Mesenchymal stem cell (in vitro differentiated cells and primary cell): ENCODE measurements at regions not wholly inside any gene's neighbourhood (a gene's known extent, or its start where the extent isn't known, plus 50 kb on each side); places are given as distances from the start of the nearest gene placed in this dataset.

ENCODE experiments used
- DNase-seq: peaks from one replicate; pipeline ENCODE4 v3.0.0-alpha.2; 2013
- H2AFZ ChIP-seq: one replicate; pipeline ENCODE4 v1.6.1; 2013; ENCODE audit warnings: low read depth, mild to moderate bottlenecking, control low read depth, inconsistent platforms, low read length, moderate library complexity
- H2AK5ac ChIP-seq: 2 replicates; pipeline ENCODE4 v1.6.1; 2013; ENCODE audit warnings: low read length, moderate library complexity, mild to moderate bottlenecking, inconsistent platforms; ENCODE audit not compliant: severe bottlenecking
- H2BK120ac ChIP-seq: one replicate; pipeline ENCODE4 v1.6.1; 2013; ENCODE audit warnings: low read depth, mild to moderate bottlenecking, inconsistent platforms, low read length, moderate library complexity
- H2BK12ac ChIP-seq, 2 experiments: one replicate each; pipeline ENCODE4 v1.6.1; 2013; ENCODE audit warnings: inconsistent platforms in 2 of 2, low read length in 2 of 2, mild to moderate bottlenecking in 2 of 2, moderate library complexity in 2 of 2, control low read depth in 1 of 2
- H2BK15ac ChIP-seq: one replicate; pipeline ENCODE4 v1.6.1; 2013; ENCODE audit warnings: mild to moderate bottlenecking, low read depth, inconsistent platforms; ENCODE audit not compliant: poor library complexity, severe bottlenecking
- H2BK5ac ChIP-seq: 2 replicates; pipeline ENCODE4 v1.6.1; 2013; ENCODE audit warnings: low read depth, mild to moderate bottlenecking, low read length, control low read depth, inconsistent platforms; ENCODE audit not compliant: poor library complexity, severe bottlenecking
- H3K14ac ChIP-seq, 2 experiments: one replicate each; pipeline ENCODE4 v1.6.1; 2013; ENCODE audit warnings: inconsistent platforms in 2 of 2, low read length in 2 of 2, control low read depth in 1 of 2, mild to moderate bottlenecking in 1 of 2, moderate library complexity in 1 of 2
- H3K18ac ChIP-seq, 2 experiments: one replicate each; pipeline ENCODE4 v1.6.1; 2013; ENCODE audit warnings: inconsistent platforms in 2 of 2, low read length in 2 of 2, control low read depth in 1 of 2, low read depth in 1 of 2, mild to moderate bottlenecking in 1 of 2
- H3K23ac ChIP-seq, 2 experiments: one replicate each; pipeline ENCODE4 v1.6.1; 2013; ENCODE audit warnings: inconsistent platforms in 2 of 2, low read length in 2 of 2, mild to moderate bottlenecking in 2 of 2, moderate library complexity in 2 of 2, control low read depth in 1 of 2
- H3K27ac ChIP-seq: 2 replicates; pipeline ENCODE4 v1.5.1; 2013; ENCODE audit warnings: mild to moderate bottlenecking, moderate library complexity, low read length, control low read depth, inconsistent platforms; ENCODE audit not compliant: poor library complexity, severe bottlenecking
- H3K27me3 ChIP-seq, 2 experiments: 2 replicates each; pipeline versions ENCODE4 v1.6.1 to v1.7.0; 2013; ENCODE audit warnings: low read length in 2 of 2, mild to moderate bottlenecking in 2 of 2, moderate library complexity in 2 of 2, control low read depth in 1 of 2, inconsistent platforms in 1 of 2; ENCODE audit not compliant: control insufficient read depth in 1 of 2, insufficient read depth in 1 of 2
- H3K36me3 ChIP-seq, 2 experiments: 2 replicates each; pipeline versions ENCODE4 v1.6.1 to v1.7.0; 2013; ENCODE audit warnings: low read length in 2 of 2, control low read depth in 1 of 2, inconsistent platforms in 1 of 2, low read depth in 1 of 2, mild to moderate bottlenecking in 1 of 2; ENCODE audit not compliant: insufficient read depth in 2 of 2, control insufficient read depth in 1 of 2
- H3K4ac ChIP-seq, 2 experiments: one replicate each; pipeline ENCODE4 v1.6.1; 2013; ENCODE audit warnings: inconsistent platforms in 2 of 2, low read length in 2 of 2, mild to moderate bottlenecking in 2 of 2, moderate library complexity in 2 of 2, control low read depth in 1 of 2, low read depth in 1 of 2
- H3K4me1 ChIP-seq: 2 replicates; pipeline ENCODE4 v1.6.1; 2013; ENCODE audit warnings: low read depth, low read length, control low read depth; ENCODE audit not compliant: control insufficient read depth, insufficient read depth
- H3K4me2 ChIP-seq: 2 replicates; pipeline ENCODE4 v1.6.1; 2013; ENCODE audit warnings: low read length, mild to moderate bottlenecking, inconsistent platforms; ENCODE audit not compliant: poor library complexity, severe bottlenecking
- H3K4me3 ChIP-seq, 2 experiments: 2 replicates each; pipeline versions ENCODE4 v1.5.1 to v1.7.0; 2013; ENCODE audit warnings: low read length in 2 of 2, mild to moderate bottlenecking in 2 of 2, control low read depth in 1 of 2, low read depth in 1 of 2; ENCODE audit not compliant: insufficient read depth in 1 of 2
- H3K79me1 ChIP-seq: replicated peaks from 2 replicates; pipeline ENCODE4 v1.6.1; 2013; ENCODE audit warnings: mild to moderate bottlenecking, control low read depth, low read length, inconsistent platforms; ENCODE audit not compliant: poor library complexity, severe bottlenecking
- H3K9ac ChIP-seq: 2 replicates; pipeline ENCODE4 v1.7.0; 2013; ENCODE audit warnings: mild to moderate bottlenecking, low read length, moderate library complexity
- H3K9me3 ChIP-seq: 2 replicates; pipeline ENCODE4 v1.7.0; 2013; ENCODE audit warnings: mild to moderate bottlenecking, low read length; ENCODE audit not compliant: control insufficient read depth
- H4K8ac ChIP-seq: one replicate; pipeline ENCODE4 v1.6.1; 2013; ENCODE audit warnings: inconsistent platforms, mild to moderate bottlenecking, low read length, moderate library complexity
- H4K91ac ChIP-seq: one replicate; pipeline ENCODE4 v1.6.1; 2013; ENCODE audit warnings: mild to moderate bottlenecking, low read length, inconsistent platforms
- whole genome bisulfite sequencing: methylation state at CpG from one replicate; pipeline ENCODE4 v1.1.7; 2013; ENCODE audit warnings: mixed read lengths; 5-methylcytosine and 5-hydroxymethylcytosine counted together

- 99% methylated on average over 5 of the region's 6 CpGs for whole genome bisulfite sequencing
- Histone ChIP-seq H3K23ac (no peak overlapping the region), H3K4me1 (no peaks in the 10 kb centered on the region)
Observed at GRCh38 chr4:133003169-133003568, 145.9 kb upstream of the PCDH10 start.

GRCh38 chr4:133014473-133015135 lies 134.5 kb upstream of the PCDH10 start:
- H2AK5ac ChIP-seq = no peak overlapping the region
- 70% methylated on average over 3 of the region's 3 CpGs for WGBS

More at GRCh38 chr4:133003169-133003568, 145.9 kb upstream of the PCDH10 start:
- no peak overlapping the region for H2AFZ ChIP-seq
- H3K4ac ChIP-seq = no peak overlapping the region
- H3K4me2 ChIP-seq = no peak overlapping the region
- H2AK5ac ChIP-seq = no peak overlapping the region
- no peak overlapping the region for H2BK12ac ChIP-seq
- no peak overlapping the region for H4K8ac ChIP-seq
- H2BK5ac ChIP-seq = no peak overlapping the region
- H3K27ac ChIP-seq = no peak overlapping the region
- no peak overlapping the region for H3K4me3 ChIP-seq
- no peak for DNase-seq
- no peaks in the 10 kb centered on the region for H3K79me1 ChIP-seq
- peaks cover 30% of the 10 kb centered on the region for H3K9me3 ChIP-seq
- no peak overlapping the region for H2BK15ac ChIP-seq
- H3K9ac ChIP-seq = no peak overlapping the region
- H3K27me3 ChIP-seq = no peaks in the 10 kb centered on the region
- no peak overlapping the region for H4K91ac ChIP-seq
- no peak overlapping the region for H3K18ac ChIP-seq
- H3K36me3 ChIP-seq = no peaks in the 10 kb centered on the region
- no peak overlapping the region for H2BK120ac ChIP-seq
- no peak overlapping the region for H3K14ac ChIP-seq

GRCh38 chr4:133045288-133045687 lies 103.8 kb upstream of the PCDH10 start:
- no peak overlapping the region for H3K4me2 ChIP-seq
- H2BK120ac ChIP-seq = no peak overlapping the region
- no peak overlapping the region for H3K27ac ChIP-seq
- no peak overlapping the region for H3K18ac ChIP-seq
- no peaks in the 10 kb centered on the region for H3K36me3 ChIP-seq
- no peak for DNase-seq
- no peak overlapping the region for H2BK15ac ChIP-seq
- no peak overlapping the region for H2AK5ac ChIP-seq
- no peaks in the 10 kb centered on the region for H3K4me1 ChIP-seq
- H3K9me3 ChIP-seq = peaks cover 38% of the 10 kb centered on the region
- no peak overlapping the region for H3K4ac ChIP-seq
- H2BK5ac ChIP-seq = no peak overlapping the region
- WGBS = no CpG with 5 or more reads among the region's 1 CpG
- no peaks in the 10 kb centered on the region for H3K27me3 ChIP-seq
- H3K79me1 ChIP-seq = no peaks in the 10 kb centered on the region
- H3K23ac ChIP-seq = no peak overlapping the region
- no peak overlapping the region for H3K14ac ChIP-seq
- H3K4me3 ChIP-seq = no peak overlapping the region
- no peak overlapping the region for H3K9ac ChIP-seq
- H4K91ac ChIP-seq = no peak overlapping the region
- no peak overlapping the region for H4K8ac ChIP-seq
- no peak overlapping the region for H2BK12ac ChIP-seq
- no peak overlapping the region for H2AFZ ChIP-seq

More at GRCh38 chr4:133014473-133015135, 134.5 kb upstream of the PCDH10 start:
- Histone ChIP-seq H3K4ac (no peak overlapping the region), H2BK15ac (no peak overlapping the region), H3K9ac (no peak overlapping the region), H3K27ac (no peak overlapping the region), H3K4me2 (no peak overlapping the region), H4K91ac (no peak overlapping the region), H3K4me1 (no peaks in the 10 kb centered on the region), H2BK12ac (no peak overlapping the region), H3K4me3 (no peak overlapping the region), H3K36me3 (no peaks in the 10 kb centered on the region), H2AFZ (no peak overlapping the region), H2BK120ac (no peak overlapping the region), H3K9me3 (peaks cover 3% of the 10 kb centered on the region), H3K14ac (no peak overlapping the region), H3K27me3 (no peaks in the 10 kb centered on the region), H4K8ac (no peak overlapping the region), H3K23ac (no peak overlapping the region), H2BK5ac (no peak overlapping the region), H3K18ac (no peak overlapping the region), H3K79me1 (no peaks in the 10 kb centered on the region)
- peak; percentile 19 for DNase-seq

- no peaks in the 10 kb centered on the region for H3K36me3 ChIP-seq
- H3K18ac ChIP-seq = no peak overlapping the region
- H3K23ac ChIP-seq = no peak overlapping the region
- no peak overlapping the region for H3K4me3 ChIP-seq
- no peak overlapping the region for H2AK5ac ChIP-seq
- H3K27me3 ChIP-seq = no peaks in the 10 kb centered on the region
- H2AFZ ChIP-seq = no peak overlapping the region
- H4K8ac ChIP-seq = no peak overlapping the region
- H3K4me1 ChIP-seq = no peaks in the 10 kb centered on the region
- H3K9me3 ChIP-seq = peaks cover 39% of the 10 kb centered on the region
- WGBS = 86% methylated on average over 4 of the region's 4 CpGs
- no peak overlapping the region for H3K4ac ChIP-seq
- H4K91ac ChIP-seq = no peak overlapping the region
- H2BK120ac ChIP-seq = no peak overlapping the region
- H3K79me1 ChIP-seq = no peaks in the 10 kb centered on the region
- H3K9ac ChIP-seq = no peak overlapping the region
- no peak for DNase-seq
- H2BK12ac ChIP-seq = no peak overlapping the region
- H2BK5ac ChIP-seq = no peak overlapping the region
- H2BK15ac ChIP-seq = no peak overlapping the region
- no peak overlapping the region for H3K4me2 ChIP-seq
- no peak overlapping the region for H3K27ac ChIP-seq
- H3K14ac ChIP-seq = no peak overlapping the region
Observed at GRCh38 chr4:133046156-133046555, 102.9 kb upstream of the PCDH10 start.
